DMS 273 (cell line): ENCODE measurements at regions not wholly inside any gene's neighbourhood (a gene's known extent, or its start where the extent isn't known, plus 50 kb on each side); places are given as distances from the start of the nearest gene placed in this dataset.

Experiments
- DNase-seq: peaks from one replicate; lab custom pipeline; 2025; ENCODE audit not compliant: unreplicated experiment; lab: John Stamatoyannopoulos, UW

DNA sequence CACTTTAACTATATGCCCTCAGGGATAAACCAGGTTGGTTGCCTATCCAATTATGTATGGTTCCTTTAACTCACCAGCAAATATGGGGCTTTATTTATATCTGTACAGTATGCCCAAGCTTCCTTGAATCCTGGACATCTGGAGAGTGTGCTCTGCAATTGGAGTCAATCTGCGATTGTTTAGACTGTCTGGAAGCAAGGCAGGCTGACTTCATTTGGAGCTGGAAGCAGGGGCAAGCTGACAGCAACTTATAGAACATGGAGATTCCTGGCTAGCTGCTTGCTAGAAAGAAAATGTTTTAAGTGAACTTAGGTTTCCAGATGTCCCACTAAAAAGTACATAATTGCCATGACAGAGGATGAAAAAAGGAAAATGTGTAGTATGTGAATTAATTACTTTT, 63.7 kb upstream of the TPRG1 start:
- DNase-seq: peak; percentile 95

DNA sequence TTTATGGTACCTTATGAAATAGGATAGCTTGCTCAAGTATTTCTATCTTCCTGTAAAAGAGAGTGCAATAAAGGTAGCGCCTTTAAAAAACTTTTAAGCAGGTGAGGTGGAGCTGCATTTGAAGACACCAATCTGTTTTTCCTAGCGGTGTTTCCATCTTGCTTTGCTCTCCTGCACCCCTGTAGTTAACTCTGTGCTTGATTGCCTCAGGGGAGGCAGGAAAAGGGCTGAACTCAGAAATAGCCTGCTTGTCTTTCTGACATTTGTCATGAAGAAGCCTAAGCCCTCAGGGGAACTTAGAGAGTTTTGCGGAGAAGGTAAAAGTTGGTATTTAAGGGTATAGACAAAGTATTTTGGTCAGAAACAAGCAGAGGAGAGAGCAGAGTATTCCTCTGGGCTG, 63.0 kb upstream of the TPRG1 start:
- peak; percentile 38 for DNase-seq

DNA sequence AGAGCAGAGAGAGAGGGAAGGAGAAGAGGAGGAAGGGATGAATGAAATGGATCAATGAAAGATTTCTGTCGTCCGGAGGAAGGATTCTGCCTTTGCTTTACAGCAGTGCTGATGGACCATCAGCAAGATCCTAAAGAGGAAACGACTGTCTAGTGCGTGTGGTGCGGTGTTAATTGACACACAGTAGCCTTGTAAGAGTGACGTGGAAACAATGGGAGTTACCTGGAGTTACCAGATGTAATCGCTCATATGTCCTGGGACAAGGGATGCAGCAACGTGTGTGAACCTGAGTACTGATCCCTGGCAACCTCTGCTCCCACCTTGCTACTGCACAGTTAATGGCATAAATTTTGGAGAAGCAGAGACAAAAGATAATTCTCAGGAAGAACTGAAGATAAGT, 62.6 kb upstream of the TPRG1 start:
- no peak for DNase-seq

DNA sequence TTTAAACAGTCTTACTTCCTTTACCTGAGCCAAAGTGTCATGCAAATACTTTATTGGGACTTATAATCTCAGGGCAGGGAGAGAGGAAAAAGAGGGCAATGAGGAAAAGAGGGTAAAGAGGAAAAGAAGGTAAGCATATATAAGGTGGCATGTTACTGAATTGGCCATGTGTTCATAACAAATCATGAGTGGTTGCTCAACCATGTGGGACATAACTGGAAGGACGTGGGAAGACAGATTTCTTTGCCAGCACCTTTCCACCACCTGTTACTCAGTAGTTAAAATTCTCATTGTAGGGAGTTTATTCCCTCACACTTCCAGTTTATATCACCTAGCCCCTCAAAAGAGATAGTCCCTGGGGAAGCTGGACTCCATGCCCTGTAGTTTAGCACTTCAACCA, 54.7 kb upstream of the TPRG1 start:
- peak; percentile 76 for DNase-seq

DNA sequence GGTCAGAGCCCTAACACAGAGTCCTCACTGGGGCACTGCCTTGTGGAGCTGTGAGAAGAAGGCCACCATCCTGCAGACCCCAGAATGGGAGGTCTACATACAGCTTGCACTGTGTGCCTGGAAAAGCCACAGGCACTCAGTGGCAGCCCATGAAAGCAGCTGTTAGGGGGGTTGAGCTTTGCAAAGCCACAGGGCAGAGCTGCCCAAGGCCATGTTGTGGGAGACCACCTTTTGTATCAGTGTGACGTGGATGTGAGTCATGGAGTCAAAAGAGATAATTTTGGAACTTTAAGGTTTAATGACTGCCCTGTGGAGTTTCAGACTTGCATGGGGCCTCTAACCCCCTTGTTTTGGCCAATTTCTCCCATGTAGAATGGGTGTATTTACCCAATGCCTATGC, 52.9 kb upstream of the TPRG1 start:
- no peak for DNase-seq

DNA sequence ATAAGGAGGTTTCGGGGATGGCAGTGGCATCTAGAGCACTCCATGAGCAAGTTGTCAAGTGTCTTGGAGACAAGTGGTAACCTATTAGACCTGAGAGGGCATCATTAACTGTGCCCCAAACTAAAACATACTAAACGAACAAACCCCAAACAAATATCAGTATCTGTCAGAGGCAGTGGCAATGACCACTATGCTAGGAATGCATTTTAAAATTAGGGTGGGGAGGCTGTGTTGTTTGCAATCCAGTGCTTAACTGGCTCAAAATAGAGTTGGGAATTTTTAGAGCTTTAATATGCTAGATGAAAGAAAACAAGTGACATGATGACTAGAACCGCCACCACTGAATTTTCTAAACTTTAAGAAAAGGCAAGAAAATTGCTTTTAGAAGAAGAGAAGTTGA, 51.8 kb upstream of the TPRG1 start:
- no peak for DNase-seq

DNA sequence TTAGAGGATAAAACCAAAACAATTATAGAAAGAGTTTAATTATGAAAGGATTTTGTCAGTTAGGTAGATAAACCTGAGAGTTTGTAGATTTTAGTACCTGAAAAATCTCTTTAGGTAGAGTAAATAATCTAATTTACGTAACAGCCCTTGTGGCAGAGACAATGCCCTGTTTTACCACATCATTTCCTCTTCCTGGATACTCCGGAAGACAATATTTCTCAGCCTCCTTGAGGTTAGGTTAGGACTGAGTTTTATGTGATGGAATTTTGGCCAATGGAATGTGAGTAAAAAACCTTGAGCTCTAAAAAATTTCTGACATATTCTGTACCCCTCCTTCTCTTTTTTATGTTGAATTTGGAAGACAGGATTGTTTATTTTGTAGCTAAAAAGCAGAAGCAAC, 50.7 kb upstream of the TPRG1 start:
- DNase-seq: no peak
